Liver (tissue), 8 donors: ENCODE measurements at regions not wholly inside any gene's neighbourhood (a gene's known extent, or its start where the extent isn't known, plus 50 kb on each side); places are given as distances from the start of the nearest gene placed in this dataset.

ENCODE experiments used
- DNase-seq: peaks from one replicate; pipeline ENCODE4 v3.0.0-alpha.2; 2017; ENCODE audit warnings: low spot score
- H3K27ac ChIP-seq, 2 donors: one replicate each; pipeline ENCODE4 v1.7.0; 2013; ENCODE audit warnings: inconsistent platforms in 2 of 2, low read length in 2 of 2, control low read depth in 1 of 2, low read depth in 1 of 2, mild to moderate bottlenecking in 1 of 2
- H3K27me3 ChIP-seq, 4 donors: one replicate each; pipeline versions ENCODE4 v1.6.1 to v1.7.0; 2013; ENCODE audit warnings: low read length in 3 of 4, inconsistent platforms in 1 of 4, mild to moderate bottlenecking in 1 of 4, moderate library complexity in 1 of 4; ENCODE audit not compliant: control insufficient read depth in 4 of 4, insufficient read depth in 4 of 4
- H3K36me3 ChIP-seq, 4 donors: one replicate each; pipeline versions ENCODE4 v1.6.1 to v1.7.0; 2013; ENCODE audit warnings: low read length in 3 of 4, mild to moderate bottlenecking in 3 of 4, low read depth in 1 of 4, moderate library complexity in 1 of 4; ENCODE audit not compliant: control insufficient read depth in 4 of 4, insufficient read depth in 3 of 4
- H3K4me1 ChIP-seq, 4 donors: one replicate each; pipeline versions ENCODE4 v1.6.1 to v1.7.0; 2013; ENCODE audit warnings: low read length in 3 of 4, mild to moderate bottlenecking in 3 of 4, moderate library complexity in 1 of 4; ENCODE audit not compliant: control insufficient read depth in 4 of 4, insufficient read depth in 4 of 4
- H3K4me3 ChIP-seq, 3 donors: one replicate each; pipeline versions ENCODE4 v1.6.1 to v1.7.0; 2013; ENCODE audit warnings: low read length in 3 of 3, control low read depth in 1 of 3, low read depth in 1 of 3, mild to moderate bottlenecking in 1 of 3
- H3K9ac ChIP-seq, 2 donors: one replicate each; pipeline ENCODE4 v1.7.0; 2013; ENCODE audit warnings: low read length in 2 of 2, mild to moderate bottlenecking in 2 of 2, moderate library complexity in 2 of 2, control low read depth in 1 of 2, low read depth in 1 of 2
- H3K9me3 ChIP-seq, 4 donors: one replicate each; pipeline versions ENCODE4 v1.6.1 to v1.7.0; 2013; ENCODE audit warnings: low read length in 3 of 4; ENCODE audit not compliant: control insufficient read depth in 4 of 4
- ATF3 ChIP-seq: IDR thresholded peaks from 2 replicates; pipeline ENCODE4 v1.6.1; 2016; ENCODE audit warnings: antibody characterized with exemption
- CTCF ChIP-seq: fragments of 150-350 bp; IDR thresholded peaks from 2 replicates; pipeline ENCODE4 v1.5.1; 2017; ENCODE audit warnings: improper control_type of control experiment, low read depth, low read length; ENCODE audit not compliant: missing input control
- EGR1 ChIP-seq, 2 donors: IDR thresholded peaks; 2 replicates each; pipeline ENCODE4 v1.6.1; 2016 to 2018; ENCODE audit warnings: antibody characterized with exemption in 2 of 2, low read depth in 2 of 2
- FOXA1 ChIP-seq: IDR thresholded peaks from 2 replicates; pipeline ENCODE4 v1.6.1; 2016; ENCODE audit warnings: antibody characterized with exemption
- FOXA2 ChIP-seq: IDR thresholded peaks from 2 replicates; pipeline ENCODE4 v1.6.1; 2016; ENCODE audit warnings: antibody characterized with exemption
- GABPA ChIP-seq, 2 donors: IDR thresholded peaks in 1 of 2; conservative IDR thresholded peaks in 1 of 2; 2 replicates each; pipeline ENCODE4 v1.6.1; 2016; ENCODE audit warnings: antibody characterized with exemption in 2 of 2, mild to moderate bottlenecking in 1 of 2, moderate library complexity in 1 of 2
- JUND ChIP-seq, 2 donors: IDR thresholded peaks; 2 replicates each; pipeline ENCODE4 v1.6.1; 2016; ENCODE audit warnings: antibody characterized with exemption in 2 of 2
- RAD21 ChIP-seq, 2 donors: IDR thresholded peaks; 2 replicates each; pipeline ENCODE4 v1.6.1; 2016; ENCODE audit warnings: antibody characterized with exemption in 2 of 2, mild to moderate bottlenecking in 2 of 2
- RXRA ChIP-seq, 2 donors: IDR thresholded peaks; 2 replicates each; pipeline ENCODE4 v1.6.1; 2017 to 2018; ENCODE audit warnings: antibody characterized with exemption in 2 of 2, mild to moderate bottlenecking in 1 of 2
- SP1 ChIP-seq: IDR thresholded peaks from 2 replicates; pipeline ENCODE4 v1.6.1; 2018; ENCODE audit warnings: antibody characterized with exemption, mild to moderate bottlenecking
- WGBS: extraction: QIAGEN DNeasy Blood & Tissue Kit; methylation state at CpG from one replicate; pipeline ENCODE4 v1.1.7; 2013; 5-methylcytosine and 5-hydroxymethylcytosine counted together
- TF ChIP-seq, protein P1 (sequence below): IDR thresholded peaks from 2 replicates; pipeline ENCODE4 v1.6.1; 2016; ENCODE audit warnings: antibody characterized with exemption
- TF ChIP-seq, protein P2 (sequence below): IDR thresholded peaks from 2 replicates; pipeline ENCODE4 v1.6.1; 2016; ENCODE audit warnings: antibody characterized with exemption
- TF ChIP-seq, protein P3 (sequence below): IDR thresholded peaks from 2 replicates; pipeline ENCODE4 v1.6.1; 2016; ENCODE audit warnings: antibody characterized with exemption, mild to moderate bottlenecking
- donor health status: healthy.
- donor health status: healthy.
- donor health status: healthy.
- donor health status: healthy.
- donor health status: healthy.

DNA sequence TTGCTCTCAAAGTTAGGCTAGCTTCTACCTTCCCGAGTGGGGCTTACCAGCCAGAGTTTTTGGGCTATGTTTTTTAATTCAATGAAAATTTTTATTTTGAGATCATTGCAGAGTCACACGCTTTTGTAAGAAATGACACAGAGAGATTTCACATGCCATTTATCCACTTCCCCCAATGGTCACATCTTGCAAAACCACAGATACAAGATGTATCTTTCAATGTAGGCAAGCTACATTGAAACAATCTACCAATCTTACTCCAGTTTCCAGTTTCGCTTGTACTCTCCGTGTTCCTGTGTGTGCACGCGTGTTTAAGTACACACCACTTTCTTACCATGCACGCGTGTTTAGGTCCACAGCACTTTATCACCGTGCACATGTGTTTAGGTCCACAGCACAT lies 89.4 kb upstream of the LEP start:
- no peaks in the 10 kb centered on the region for H3K36me3 ChIP-seq
- no peak overlapping the region for H3K9ac ChIP-seq
- TF ChIP-seq, protein P1, sequence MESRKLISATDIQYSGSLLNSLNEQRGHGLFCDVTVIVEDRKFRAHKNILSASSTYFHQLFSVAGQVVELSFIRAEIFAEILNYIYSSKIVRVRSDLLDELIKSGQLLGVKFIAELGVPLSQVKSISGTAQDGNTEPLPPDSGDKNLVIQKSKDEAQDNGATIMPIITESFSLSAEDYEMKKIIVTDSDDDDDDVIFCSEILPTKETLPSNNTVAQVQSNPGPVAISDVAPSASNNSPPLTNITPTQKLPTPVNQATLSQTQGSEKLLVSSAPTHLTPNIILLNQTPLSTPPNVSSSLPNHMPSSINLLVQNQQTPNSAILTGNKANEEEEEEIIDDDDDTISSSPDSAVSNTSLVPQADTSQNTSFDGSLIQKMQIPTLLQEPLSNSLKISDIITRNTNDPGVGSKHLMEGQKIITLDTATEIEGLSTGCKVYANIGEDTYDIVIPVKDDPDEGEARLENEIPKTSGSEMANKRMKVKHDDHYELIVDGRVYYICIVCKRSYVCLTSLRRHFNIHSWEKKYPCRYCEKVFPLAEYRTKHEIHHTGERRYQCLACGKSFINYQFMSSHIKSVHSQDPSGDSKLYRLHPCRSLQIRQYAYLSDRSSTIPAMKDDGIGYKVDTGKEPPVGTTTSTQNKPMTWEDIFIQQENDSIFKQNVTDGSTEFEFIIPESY, result no peak
- TF ChIP-seq EGR1 (IDR thresholded peaks at IDR 0.05; ENCODE audit: low read depth in 2 of 2), result no peak
- no peak for TF ChIP-seq FOXA2
- no peak for TF ChIP-seq GABPA (IDR thresholded peaks at IDR 0.05 in 1 of 2, conservative IDR thresholded peaks at IDR 0.05 in 1 of 2)
- peaks cover 0 to 6% (median 2%) of the 10 kb centered on the region in 4 donors for H3K27me3 ChIP-seq
- DNase-seq, result no peak
- H3K4me3 ChIP-seq, result no peak overlapping the region
- H3K27ac ChIP-seq, result no peak overlapping the region
- WGBS, result 88% methylated on average over 9 of the region's 9 CpGs
- no peaks in the 10 kb centered on the region for H3K9me3 ChIP-seq
- H3K4me1 ChIP-seq, result no peaks in the 10 kb centered on the region

DNA sequence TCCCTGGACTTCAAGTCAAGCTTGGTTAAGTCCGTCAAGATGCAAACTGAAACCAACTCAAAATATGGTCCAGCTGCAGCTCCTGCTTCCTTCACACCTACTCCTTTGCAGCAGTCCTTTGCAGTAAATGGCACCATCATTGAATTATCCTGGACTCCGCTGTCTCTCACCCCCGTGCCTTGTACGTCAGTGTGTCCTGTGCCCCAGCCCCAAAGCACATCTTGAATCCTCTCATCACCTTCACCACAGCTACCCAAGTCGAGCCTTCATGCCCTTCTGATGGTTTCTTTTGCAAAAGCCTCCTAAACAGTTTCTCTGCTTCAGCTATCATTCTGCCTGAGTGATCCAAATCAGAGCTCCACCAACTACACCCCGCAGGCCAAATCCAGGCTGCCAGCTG lies 88.4 kb upstream of the LEP start:
- peak; percentile 10 for DNase-seq
- WGBS, result 80% methylated on average over 6 of the region's 6 CpGs
- no peak overlapping the region for H3K4me3 ChIP-seq
- no peak for TF ChIP-seq FOXA2
- TF ChIP-seq JUND (IDR thresholded peaks at IDR 0.05), result no peak
- TF ChIP-seq, protein P2, sequence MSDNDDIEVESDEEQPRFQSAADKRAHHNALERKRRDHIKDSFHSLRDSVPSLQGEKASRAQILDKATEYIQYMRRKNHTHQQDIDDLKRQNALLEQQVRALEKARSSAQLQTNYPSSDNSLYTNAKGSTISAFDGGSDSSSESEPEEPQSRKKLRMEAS, result no peak
- TF ChIP-seq RAD21 (IDR thresholded peaks at IDR 0.05), result no peak
- TF ChIP-seq ATF3, result no peak
- TF ChIP-seq, protein P1, result no peak
- TF ChIP-seq CTCF, result no peak
- TF ChIP-seq, protein P3, sequence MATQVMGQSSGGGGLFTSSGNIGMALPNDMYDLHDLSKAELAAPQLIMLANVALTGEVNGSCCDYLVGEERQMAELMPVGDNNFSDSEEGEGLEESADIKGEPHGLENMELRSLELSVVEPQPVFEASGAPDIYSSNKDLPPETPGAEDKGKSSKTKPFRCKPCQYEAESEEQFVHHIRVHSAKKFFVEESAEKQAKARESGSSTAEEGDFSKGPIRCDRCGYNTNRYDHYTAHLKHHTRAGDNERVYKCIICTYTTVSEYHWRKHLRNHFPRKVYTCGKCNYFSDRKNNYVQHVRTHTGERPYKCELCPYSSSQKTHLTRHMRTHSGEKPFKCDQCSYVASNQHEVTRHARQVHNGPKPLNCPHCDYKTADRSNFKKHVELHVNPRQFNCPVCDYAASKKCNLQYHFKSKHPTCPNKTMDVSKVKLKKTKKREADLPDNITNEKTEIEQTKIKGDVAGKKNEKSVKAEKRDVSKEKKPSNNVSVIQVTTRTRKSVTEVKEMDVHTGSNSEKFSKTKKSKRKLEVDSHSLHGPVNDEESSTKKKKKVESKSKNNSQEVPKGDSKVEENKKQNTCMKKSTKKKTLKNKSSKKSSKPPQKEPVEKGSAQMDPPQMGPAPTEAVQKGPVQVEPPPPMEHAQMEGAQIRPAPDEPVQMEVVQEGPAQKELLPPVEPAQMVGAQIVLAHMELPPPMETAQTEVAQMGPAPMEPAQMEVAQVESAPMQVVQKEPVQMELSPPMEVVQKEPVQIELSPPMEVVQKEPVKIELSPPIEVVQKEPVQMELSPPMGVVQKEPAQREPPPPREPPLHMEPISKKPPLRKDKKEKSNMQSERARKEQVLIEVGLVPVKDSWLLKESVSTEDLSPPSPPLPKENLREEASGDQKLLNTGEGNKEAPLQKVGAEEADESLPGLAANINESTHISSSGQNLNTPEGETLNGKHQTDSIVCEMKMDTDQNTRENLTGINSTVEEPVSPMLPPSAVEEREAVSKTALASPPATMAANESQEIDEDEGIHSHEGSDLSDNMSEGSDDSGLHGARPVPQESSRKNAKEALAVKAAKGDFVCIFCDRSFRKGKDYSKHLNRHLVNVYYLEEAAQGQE, result no peak
- no peak for TF ChIP-seq FOXA1
- TF ChIP-seq RXRA (IDR thresholded peaks at IDR 0.05), result no peak
- no peak for TF ChIP-seq EGR1 (IDR thresholded peaks at IDR 0.05; ENCODE audit: low read depth in 2 of 2)
- no peak for TF ChIP-seq SP1
- no peak overlapping the region for H3K27ac ChIP-seq
- no peak overlapping the region for H3K9ac ChIP-seq
- H3K36me3 ChIP-seq, result no peaks in the 10 kb centered on the region
- no peaks in the 10 kb centered on the region for H3K4me1 ChIP-seq
- H3K27me3 ChIP-seq, result peaks cover 0 to 6% (median 2%) of the 10 kb centered on the region in 4 donors
- H3K9me3 ChIP-seq, result no peaks in the 10 kb centered on the region
